Mesenchymal stem cell (in vitro differentiated cells and primary cell): ENCODE measurements at regions not wholly inside any gene's neighbourhood (a gene's known extent, or its start where the extent isn't known, plus 50 kb on each side); places are given as distances from the start of the nearest gene placed in this dataset.

ENCODE experiments used
- DNase-seq: peaks from one replicate; pipeline ENCODE4 v3.0.0-alpha.2; 2013
- H2AFZ ChIP-seq: one replicate; pipeline ENCODE4 v1.6.1; 2013; ENCODE audit warnings: low read depth, mild to moderate bottlenecking, control low read depth, inconsistent platforms, low read length, moderate library complexity
- H2AK5ac ChIP-seq: 2 replicates; pipeline ENCODE4 v1.6.1; 2013; ENCODE audit warnings: low read length, moderate library complexity, mild to moderate bottlenecking, inconsistent platforms; ENCODE audit not compliant: severe bottlenecking
- H2BK120ac ChIP-seq: one replicate; pipeline ENCODE4 v1.6.1; 2013; ENCODE audit warnings: low read depth, mild to moderate bottlenecking, inconsistent platforms, low read length, moderate library complexity
- H2BK12ac ChIP-seq, 2 experiments: one replicate each; pipeline ENCODE4 v1.6.1; 2013; ENCODE audit warnings: inconsistent platforms in 2 of 2, low read length in 2 of 2, mild to moderate bottlenecking in 2 of 2, moderate library complexity in 2 of 2, control low read depth in 1 of 2
- H2BK15ac ChIP-seq: one replicate; pipeline ENCODE4 v1.6.1; 2013; ENCODE audit warnings: mild to moderate bottlenecking, low read depth, inconsistent platforms; ENCODE audit not compliant: poor library complexity, severe bottlenecking
- H2BK5ac ChIP-seq: 2 replicates; pipeline ENCODE4 v1.6.1; 2013; ENCODE audit warnings: low read depth, mild to moderate bottlenecking, low read length, control low read depth, inconsistent platforms; ENCODE audit not compliant: poor library complexity, severe bottlenecking
- H3K14ac ChIP-seq, 2 experiments: one replicate each; pipeline ENCODE4 v1.6.1; 2013; ENCODE audit warnings: inconsistent platforms in 2 of 2, low read length in 2 of 2, control low read depth in 1 of 2, mild to moderate bottlenecking in 1 of 2, moderate library complexity in 1 of 2
- H3K18ac ChIP-seq, 2 experiments: one replicate each; pipeline ENCODE4 v1.6.1; 2013; ENCODE audit warnings: inconsistent platforms in 2 of 2, low read length in 2 of 2, control low read depth in 1 of 2, low read depth in 1 of 2, mild to moderate bottlenecking in 1 of 2
- H3K23ac ChIP-seq, 2 experiments: one replicate each; pipeline ENCODE4 v1.6.1; 2013; ENCODE audit warnings: inconsistent platforms in 2 of 2, low read length in 2 of 2, mild to moderate bottlenecking in 2 of 2, moderate library complexity in 2 of 2, control low read depth in 1 of 2
- H3K27ac ChIP-seq: 2 replicates; pipeline ENCODE4 v1.5.1; 2013; ENCODE audit warnings: mild to moderate bottlenecking, moderate library complexity, low read length, control low read depth, inconsistent platforms; ENCODE audit not compliant: poor library complexity, severe bottlenecking
- H3K27me3 ChIP-seq, 2 experiments: 2 replicates each; pipeline versions ENCODE4 v1.6.1 to v1.7.0; 2013; ENCODE audit warnings: low read length in 2 of 2, mild to moderate bottlenecking in 2 of 2, moderate library complexity in 2 of 2, control low read depth in 1 of 2, inconsistent platforms in 1 of 2; ENCODE audit not compliant: control insufficient read depth in 1 of 2, insufficient read depth in 1 of 2
- H3K36me3 ChIP-seq, 2 experiments: 2 replicates each; pipeline versions ENCODE4 v1.6.1 to v1.7.0; 2013; ENCODE audit warnings: low read length in 2 of 2, control low read depth in 1 of 2, inconsistent platforms in 1 of 2, low read depth in 1 of 2, mild to moderate bottlenecking in 1 of 2; ENCODE audit not compliant: insufficient read depth in 2 of 2, control insufficient read depth in 1 of 2
- H3K4ac ChIP-seq, 2 experiments: one replicate each; pipeline ENCODE4 v1.6.1; 2013; ENCODE audit warnings: inconsistent platforms in 2 of 2, low read length in 2 of 2, mild to moderate bottlenecking in 2 of 2, moderate library complexity in 2 of 2, control low read depth in 1 of 2, low read depth in 1 of 2
- H3K4me1 ChIP-seq: 2 replicates; pipeline ENCODE4 v1.6.1; 2013; ENCODE audit warnings: low read depth, low read length, control low read depth; ENCODE audit not compliant: control insufficient read depth, insufficient read depth
- H3K4me2 ChIP-seq: 2 replicates; pipeline ENCODE4 v1.6.1; 2013; ENCODE audit warnings: low read length, mild to moderate bottlenecking, inconsistent platforms; ENCODE audit not compliant: poor library complexity, severe bottlenecking
- H3K4me3 ChIP-seq, 2 experiments: 2 replicates each; pipeline versions ENCODE4 v1.5.1 to v1.7.0; 2013; ENCODE audit warnings: low read length in 2 of 2, mild to moderate bottlenecking in 2 of 2, control low read depth in 1 of 2, low read depth in 1 of 2; ENCODE audit not compliant: insufficient read depth in 1 of 2
- H3K79me1 ChIP-seq: replicated peaks from 2 replicates; pipeline ENCODE4 v1.6.1; 2013; ENCODE audit warnings: mild to moderate bottlenecking, control low read depth, low read length, inconsistent platforms; ENCODE audit not compliant: poor library complexity, severe bottlenecking
- H3K9ac ChIP-seq: 2 replicates; pipeline ENCODE4 v1.7.0; 2013; ENCODE audit warnings: mild to moderate bottlenecking, low read length, moderate library complexity
- H3K9me3 ChIP-seq: 2 replicates; pipeline ENCODE4 v1.7.0; 2013; ENCODE audit warnings: mild to moderate bottlenecking, low read length; ENCODE audit not compliant: control insufficient read depth
- H4K8ac ChIP-seq: one replicate; pipeline ENCODE4 v1.6.1; 2013; ENCODE audit warnings: inconsistent platforms, mild to moderate bottlenecking, low read length, moderate library complexity
- H4K91ac ChIP-seq: one replicate; pipeline ENCODE4 v1.6.1; 2013; ENCODE audit warnings: mild to moderate bottlenecking, low read length, inconsistent platforms
- WGBS: methylation state at CpG from one replicate; pipeline ENCODE4 v1.1.7; 2013; ENCODE audit warnings: mixed read lengths; 5-methylcytosine and 5-hydroxymethylcytosine counted together

DNA sequence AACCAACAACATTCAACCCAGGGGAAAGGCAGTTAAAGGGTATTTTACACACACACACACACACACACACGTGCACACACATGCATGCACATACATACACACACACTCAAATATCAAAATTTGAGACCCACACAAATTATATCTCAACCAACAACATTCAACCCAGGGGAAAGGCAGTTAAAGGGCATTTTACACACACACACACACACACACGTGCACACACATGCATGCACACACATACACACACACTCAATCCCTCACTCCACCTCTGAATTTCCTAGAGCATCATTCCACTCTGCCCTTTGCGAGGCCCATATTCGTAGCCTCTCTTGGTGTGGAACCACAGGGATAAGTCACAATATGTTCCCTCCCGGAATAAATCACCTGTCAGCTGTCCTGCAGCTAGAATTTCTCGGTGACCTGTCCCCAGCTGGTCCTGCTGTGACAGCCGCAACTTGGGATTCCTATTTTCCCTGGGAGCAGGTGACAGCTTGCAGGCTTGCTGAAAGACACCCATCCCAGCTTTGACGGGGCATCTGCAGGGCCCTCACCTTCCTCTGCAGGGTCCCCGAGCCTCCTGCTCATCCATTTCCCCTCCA is 122.7 kb downstream of the PSMG1 start:
- Histone ChIP-seq H4K8ac (no peak overlapping the region), H2AK5ac (no peak overlapping the region), H3K27me3 (peaks cover 9 to 29% of the 10 kb centered on the region in 2 experiments), H2BK120ac (no peak overlapping the region), H3K4me2 (no peak overlapping the region), H2BK5ac (no peak overlapping the region), H4K91ac (peak overlapping the region; percentile 34), H2AFZ (no peak overlapping the region), H3K79me1 (no peaks in the 10 kb centered on the region), H3K4me3 (no peak overlapping the region), H3K4ac (no peak overlapping the region), H2BK15ac (no peak overlapping the region), H3K27ac (no peak overlapping the region), H3K4me1 (peaks cover 2% of the 10 kb centered on the region), H3K18ac (peak overlapping the region in 1 of 2 experiments; percentile 42), H3K14ac (peak overlapping the region in 1 of 2 experiments; percentile 26), H2BK12ac (no peak overlapping the region), H3K36me3 (no peaks in the 10 kb centered on the region), H3K9me3 (peaks cover 7% of the 10 kb centered on the region), H3K9ac (no peak overlapping the region), H3K23ac (no peak overlapping the region)
- WGBS, result 90% methylated on average over 9 of the region's 9 CpGs
- DNase-seq, result no peak

DNA sequence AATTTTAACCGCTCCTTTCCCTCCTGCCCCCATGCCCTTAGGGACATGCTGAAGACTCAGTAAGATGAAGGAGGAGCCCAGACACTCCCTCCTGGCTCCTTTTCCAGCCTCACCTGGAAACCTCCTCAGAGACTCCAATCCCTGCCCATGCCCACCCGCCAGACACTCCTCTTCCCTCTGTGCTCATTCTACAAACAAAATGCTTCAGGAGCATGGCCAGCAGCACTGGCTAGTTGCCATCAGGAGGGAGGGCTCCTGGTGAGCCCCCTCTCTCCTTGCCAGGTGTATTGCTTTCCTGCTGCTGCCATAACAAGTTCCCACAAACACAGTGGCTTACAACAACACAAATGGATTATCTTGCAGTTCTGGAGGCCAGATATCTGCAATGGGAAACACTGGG is 126.1 kb downstream of the PSMG1 start:
- no peak overlapping the region for H3K4me2 ChIP-seq
- H2AFZ ChIP-seq, result no peak overlapping the region
- H2AK5ac ChIP-seq, result no peak overlapping the region
- no peak overlapping the region for H3K14ac ChIP-seq
- no peak overlapping the region for H2BK120ac ChIP-seq
- peaks cover 9 to 40% of the 10 kb centered on the region in 2 experiments for H3K27me3 ChIP-seq
- H3K79me1 ChIP-seq, result no peaks in the 10 kb centered on the region
- H3K4me1 ChIP-seq, result peaks cover under 1% of the 10 kb centered on the region
- WGBS, result 65% methylated on average over 2 of the region's 2 CpGs
- H3K27ac ChIP-seq, result no peak overlapping the region
- H2BK5ac ChIP-seq, result no peak overlapping the region
- no peak for DNase-seq
- no peak overlapping the region for H4K91ac ChIP-seq
- no peak overlapping the region for H3K9ac ChIP-seq
- no peak overlapping the region for H3K18ac ChIP-seq
- H2BK15ac ChIP-seq, result no peak overlapping the region
- no peak overlapping the region for H3K4me3 ChIP-seq
- no peaks in the 10 kb centered on the region for H3K36me3 ChIP-seq
- H3K4ac ChIP-seq, result no peak overlapping the region
- H3K23ac ChIP-seq, result no peak overlapping the region
- H3K9me3 ChIP-seq, result no peaks in the 10 kb centered on the region
- H4K8ac ChIP-seq, result no peak overlapping the region
- H2BK12ac ChIP-seq, result peak overlapping the region in 1 of 2 experiments; percentile 32

DNA sequence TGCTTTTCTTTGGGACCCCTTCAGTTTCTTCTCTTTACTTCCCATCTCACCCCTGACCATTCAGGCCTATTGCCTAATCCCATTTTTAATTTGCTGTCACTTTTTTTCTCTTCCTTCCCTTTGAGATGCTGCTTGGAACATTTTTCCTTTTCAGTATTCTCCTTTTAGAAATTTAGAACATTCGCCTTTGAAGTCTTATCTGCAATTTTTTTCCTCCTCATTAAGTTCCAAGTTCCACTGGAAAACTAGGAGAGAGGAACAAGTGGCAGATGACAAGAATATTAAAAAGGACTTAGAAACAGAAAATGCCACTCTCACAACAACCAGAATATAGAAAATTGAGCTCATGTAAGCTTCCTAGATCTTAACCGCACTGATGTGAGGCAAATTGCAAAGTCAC is 126.6 kb downstream of the PSMG1 start:
- no peak overlapping the region for H3K14ac ChIP-seq
- no peak overlapping the region for H2BK15ac ChIP-seq
- no peak overlapping the region for H2BK12ac ChIP-seq
- H3K9me3 ChIP-seq, result no peaks in the 10 kb centered on the region
- peaks cover 9 to 40% of the 10 kb centered on the region in 2 experiments for H3K27me3 ChIP-seq
- H3K79me1 ChIP-seq, result no peaks in the 10 kb centered on the region
- H2BK5ac ChIP-seq, result no peak overlapping the region
- H3K4ac ChIP-seq, result no peak overlapping the region
- no peaks in the 10 kb centered on the region for H3K4me1 ChIP-seq
- H3K4me3 ChIP-seq, result no peak overlapping the region
- H3K23ac ChIP-seq, result no peak overlapping the region
- no peak overlapping the region for H2BK120ac ChIP-seq
- H2AK5ac ChIP-seq, result no peak overlapping the region
- no peak overlapping the region for H3K18ac ChIP-seq
- no peak for DNase-seq
- no peaks in the 10 kb centered on the region for H3K36me3 ChIP-seq
- no peak overlapping the region for H2AFZ ChIP-seq
- no peak overlapping the region for H3K4me2 ChIP-seq
- H3K27ac ChIP-seq, result no peak overlapping the region
- 100% methylated on average over 2 of the region's 2 CpGs for WGBS
- no peak overlapping the region for H4K8ac ChIP-seq
- no peak overlapping the region for H4K91ac ChIP-seq
- no peak overlapping the region for H3K9ac ChIP-seq

DNA sequence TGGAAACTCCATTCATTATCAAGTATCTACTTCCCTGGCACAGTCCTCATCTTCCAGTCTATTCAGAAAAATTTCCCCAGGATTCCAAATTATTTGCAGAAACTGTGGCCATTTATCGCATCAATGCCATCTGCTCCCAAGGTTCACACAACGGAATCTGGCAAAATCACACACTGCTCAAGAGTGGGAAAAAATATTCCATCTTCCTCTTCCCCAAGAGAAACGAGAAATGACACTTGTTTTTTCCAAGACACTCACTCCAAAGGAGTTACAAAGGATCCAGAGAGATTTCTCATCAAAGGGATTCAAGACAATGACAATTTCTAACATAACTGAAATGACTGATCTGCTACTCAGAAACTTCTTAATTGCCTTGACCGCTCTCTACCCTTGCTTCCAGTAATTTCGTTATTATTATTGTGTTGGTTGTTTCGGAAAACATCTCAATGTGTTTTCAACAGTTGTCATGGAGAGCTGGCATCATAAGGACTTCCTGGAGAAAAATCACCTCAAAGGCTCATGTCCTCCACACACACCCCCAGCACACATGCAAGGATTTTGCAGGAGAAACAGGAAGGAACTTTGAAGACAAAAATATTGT is 128.0 kb downstream of the PSMG1 start:
- no peak overlapping the region for H2AFZ ChIP-seq
- H3K4ac ChIP-seq, result no peak overlapping the region
- H3K36me3 ChIP-seq, result no peaks in the 10 kb centered on the region
- DNase-seq, result no peak
- no peak overlapping the region for H2BK12ac ChIP-seq
- no peak overlapping the region for H3K4me2 ChIP-seq
- no peak overlapping the region for H4K91ac ChIP-seq
- no peak overlapping the region for H2AK5ac ChIP-seq
- no peak overlapping the region for H3K4me3 ChIP-seq
- no peak overlapping the region for H3K27ac ChIP-seq
- no peaks in the 10 kb centered on the region for H3K79me1 ChIP-seq
- 88% methylated on average over 3 of the region's 6 CpGs for WGBS
- no peak overlapping the region for H3K18ac ChIP-seq
- H2BK5ac ChIP-seq, result no peak overlapping the region
- no peaks in the 10 kb centered on the region for H3K4me1 ChIP-seq
- no peak overlapping the region for H2BK15ac ChIP-seq
- no peak overlapping the region for H4K8ac ChIP-seq
- H3K14ac ChIP-seq, result no peak overlapping the region
- H3K9ac ChIP-seq, result no peak overlapping the region
- H3K23ac ChIP-seq, result no peak overlapping the region
- no peak overlapping the region for H2BK120ac ChIP-seq
- H3K9me3 ChIP-seq, result no peaks in the 10 kb centered on the region
- H3K27me3 ChIP-seq, result peaks cover 3 to 29% of the 10 kb centered on the region in 2 experiments
